ENCODE measurements at regions not wholly inside any gene's neighbourhood (a gene's known extent, or its start where the extent isn't known, plus 50 kb on each side); places are given as distances from the start of the nearest gene placed in this dataset.
A peak's percentile ranks its signal among the peaks of the same experiment; 100 is the strongest.

GRCh38 chr5:110085826-110086225 lies 396.1 kb downstream of the MAN2A1 start:
- DNase-seq: no peak

GRCh38 chr5:110086658-110087388 lies 397.1 kb downstream of the MAN2A1 start:
- peak; percentile 39 for DNase-seq

- no peak for DNase-seq
Measured at GRCh38 chr5:110087829-110088228, 398.1 kb downstream of the MAN2A1 start.

- DNase-seq: no peak
Measured at GRCh38 chr5:110088676-110089436, 399.1 kb downstream of the MAN2A1 start.

- DNase-seq: no peak
Measured at GRCh38 chr5:110092955-110093785, 403.4 kb downstream of the MAN2A1 start.

- DNase-seq: no peak
Measured at GRCh38 chr5:110094109-110094508, 404.4 kb downstream of the MAN2A1 start.

GRCh38 chr5:110094548-110094947 lies 404.8 kb downstream of the MAN2A1 start:
- DNase-seq: no peak

GRCh38 chr5:110096419-110096818 lies 406.7 kb downstream of the MAN2A1 start:
- no peak for DNase-seq

- DNase-seq: no peak
Measured at GRCh38 chr5:110099572-110099971, 409.8 kb downstream of the MAN2A1 start.

GRCh38 chr5:110103081-110103480 lies 413.4 kb downstream of the MAN2A1 start:
- DNase-seq: no peak

GRCh38 chr5:110104060-110104725 lies 414.5 kb downstream of the MAN2A1 start:
- DNase-seq: no peak

GRCh38 chr5:110104726-110105669 lies 415.3 kb downstream of the MAN2A1 start:
- DNase-seq: no peak

- DNase-seq: no peak
Measured at GRCh38 chr5:110105692-110106091, 416.0 kb downstream of the MAN2A1 start.

GRCh38 chr5:110106750-110107149 lies 417.0 kb downstream of the MAN2A1 start:
- DNase-seq: no peak

- no peak for DNase-seq
Measured at GRCh38 chr5:110108520-110108919, 418.8 kb downstream of the MAN2A1 start.

- DNase-seq: no peak
Measured at GRCh38 chr5:110109667-110110066, 419.9 kb downstream of the MAN2A1 start.

- no peak for DNase-seq
Measured at GRCh38 chr5:110112348-110112747, 422.6 kb downstream of the MAN2A1 start.

GRCh38 chr5:110115503-110115902 lies 425.8 kb downstream of the MAN2A1 start:
- DNase-seq: no peak

- no peak for DNase-seq
Measured at GRCh38 chr5:110116539-110116938, 426.8 kb downstream of the MAN2A1 start.

- DNase-seq: no peak
Measured at GRCh38 chr5:110134963-110135935, 445.5 kb downstream of the MAN2A1 start.
